ENCODE measurements at regions not wholly inside any gene's neighbourhood (a gene's known extent, or its start where the extent isn't known, plus 50 kb on each side); places are given as distances from the start of the nearest gene placed in this dataset.
A peak's percentile ranks its signal among the peaks of the same experiment; 100 is the strongest.

- Histone ChIP-seq H4K20me1 (ENCODE audit: insufficient read depth, low read length) (no peaks in the 10 kb centered on the region), H3K36me3 (replicated peaks; ENCODE audit: insufficient read depth, low read length) (no peaks in the 10 kb centered on the region), H3K9ac (ENCODE audit: low read length) (no peak overlapping the region), H3F3A (ENCODE audit: insufficient read depth, low read length) (no peaks in the 10 kb centered on the region), H3K27me3 (replicated peaks; ENCODE audit: insufficient read depth, low read length) (no peaks in the 10 kb centered on the region), H3K4me1 (ENCODE audit: low read length) (no peaks in the 10 kb centered on the region), H3K4me2 (ENCODE audit: low read depth, low read length) (no peak overlapping the region), H3K9me2 (replicated peaks; ENCODE audit: insufficient read depth, low read length) (no peaks in the 10 kb centered on the region), H3K79me2 (ENCODE audit: low read length) (no peaks in the 10 kb centered on the region), H3K9me3 (replicated peaks; ENCODE audit: insufficient read depth, low read length) (no peaks in the 10 kb centered on the region), H2AFZ (ENCODE audit: low read length) (no peak overlapping the region), H3K27ac (ENCODE audit: low read length) (no peak overlapping the region), H3K4me3 (ENCODE audit: low read length) (no peak overlapping the region)
- TF ChIP-seq EZH2 (optimal IDR thresholded peaks at IDR 0.05; ENCODE audit: low read depth, low read length) (no peak), EZH2phosphoT487 (IDR thresholded peaks at IDR 0.05; ENCODE audit: low read length) (no peak)
- TF ChIP-seq, protein P1, sequence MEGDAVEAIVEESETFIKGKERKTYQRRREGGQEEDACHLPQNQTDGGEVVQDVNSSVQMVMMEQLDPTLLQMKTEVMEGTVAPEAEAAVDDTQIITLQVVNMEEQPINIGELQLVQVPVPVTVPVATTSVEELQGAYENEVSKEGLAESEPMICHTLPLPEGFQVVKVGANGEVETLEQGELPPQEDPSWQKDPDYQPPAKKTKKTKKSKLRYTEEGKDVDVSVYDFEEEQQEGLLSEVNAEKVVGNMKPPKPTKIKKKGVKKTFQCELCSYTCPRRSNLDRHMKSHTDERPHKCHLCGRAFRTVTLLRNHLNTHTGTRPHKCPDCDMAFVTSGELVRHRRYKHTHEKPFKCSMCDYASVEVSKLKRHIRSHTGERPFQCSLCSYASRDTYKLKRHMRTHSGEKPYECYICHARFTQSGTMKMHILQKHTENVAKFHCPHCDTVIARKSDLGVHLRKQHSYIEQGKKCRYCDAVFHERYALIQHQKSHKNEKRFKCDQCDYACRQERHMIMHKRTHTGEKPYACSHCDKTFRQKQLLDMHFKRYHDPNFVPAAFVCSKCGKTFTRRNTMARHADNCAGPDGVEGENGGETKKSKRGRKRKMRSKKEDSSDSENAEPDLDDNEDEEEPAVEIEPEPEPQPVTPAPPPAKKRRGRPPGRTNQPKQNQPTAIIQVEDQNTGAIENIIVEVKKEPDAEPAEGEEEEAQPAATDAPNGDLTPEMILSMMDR (IDR thresholded peaks at IDR 0.05; ENCODE audit: low read length): no peak
- no peak for DNase-seq
These were observed 136.7 kb downstream of the ACKR3 start for GRCh38 chr2:236706288-236706687.

DNA sequence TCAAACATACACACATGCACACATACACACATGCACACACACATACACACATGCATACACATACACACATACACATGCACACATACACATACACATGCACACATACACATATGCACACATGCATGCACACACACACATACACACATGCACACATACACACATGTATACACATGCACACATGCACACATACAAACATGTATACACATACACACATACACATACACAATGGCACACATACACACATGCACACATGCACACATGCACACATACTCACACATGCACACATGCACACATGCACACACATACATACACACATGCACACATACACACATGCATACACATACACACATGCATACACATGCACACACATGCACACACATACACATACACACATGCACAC, 137.2 kb downstream of the ACKR3 start:
- Histone ChIP-seq H3K27me3 (replicated peaks; ENCODE audit: insufficient read depth, low read length) (no peaks in the 10 kb centered on the region), H3K27ac (ENCODE audit: low read length) (no peak overlapping the region), H3K36me3 (replicated peaks; ENCODE audit: insufficient read depth, low read length) (no peaks in the 10 kb centered on the region), H3K9me2 (replicated peaks; ENCODE audit: insufficient read depth, low read length) (no peaks in the 10 kb centered on the region), H3K4me2 (ENCODE audit: low read depth, low read length) (no peak overlapping the region), H3K4me1 (ENCODE audit: low read length) (no peaks in the 10 kb centered on the region), H3K79me2 (ENCODE audit: low read length) (no peaks in the 10 kb centered on the region), H3K9me3 (replicated peaks; ENCODE audit: insufficient read depth, low read length) (no peaks in the 10 kb centered on the region), H3K4me3 (ENCODE audit: low read length) (no peak overlapping the region), H2AFZ (ENCODE audit: low read length) (no peak overlapping the region), H3F3A (ENCODE audit: insufficient read depth, low read length) (no peaks in the 10 kb centered on the region), H4K20me1 (ENCODE audit: insufficient read depth, low read length) (no peaks in the 10 kb centered on the region), H3K9ac (ENCODE audit: low read length) (no peak overlapping the region)
- TF ChIP-seq EZH2 (optimal IDR thresholded peaks at IDR 0.05; ENCODE audit: low read depth, low read length) (no peak), EZH2phosphoT487 (IDR thresholded peaks at IDR 0.05; ENCODE audit: low read length) (no peak)
- TF ChIP-seq, protein P1 (IDR thresholded peaks at IDR 0.05; ENCODE audit: low read length): no peak
- DNase-seq: no peak

GRCh38 chr2:236711440-236711839, 141.8 kb downstream of the ACKR3 start:
- H3K79me2 ChIP-seq (ENCODE audit: low read length): no peaks in the 10 kb centered on the region
- H3K9me2 ChIP-seq (replicated peaks; ENCODE audit: insufficient read depth, low read length): no peaks in the 10 kb centered on the region
- DNase-seq: peak; percentile 41
- H3K9me3 ChIP-seq (replicated peaks; ENCODE audit: insufficient read depth, low read length): no peaks in the 10 kb centered on the region
- no peaks in the 10 kb centered on the region for H4K20me1 ChIP-seq (ENCODE audit: insufficient read depth, low read length)
- no peak overlapping the region for H2AFZ ChIP-seq (ENCODE audit: low read length)
- no peaks in the 10 kb centered on the region for H3K27me3 ChIP-seq (replicated peaks; ENCODE audit: insufficient read depth, low read length)
- H3K4me1 ChIP-seq (ENCODE audit: low read length): no peaks in the 10 kb centered on the region
- H3K36me3 ChIP-seq (replicated peaks; ENCODE audit: insufficient read depth, low read length): no peaks in the 10 kb centered on the region
- no peak overlapping the region for H3K4me2 ChIP-seq (ENCODE audit: low read depth, low read length)
- H3K9ac ChIP-seq (ENCODE audit: low read length): no peak overlapping the region
- no peak overlapping the region for H3K27ac ChIP-seq (ENCODE audit: low read length)
- H3K4me3 ChIP-seq (ENCODE audit: low read length): no peak overlapping the region
- TF ChIP-seq EZH2phosphoT487 (IDR thresholded peaks at IDR 0.05; ENCODE audit: low read length) (no peak), EZH2 (optimal IDR thresholded peaks at IDR 0.05; ENCODE audit: low read depth, low read length) (no peak)
- TF ChIP-seq, protein P1 (IDR thresholded peaks at IDR 0.05; ENCODE audit: low read length): no peak
- H3F3A ChIP-seq (ENCODE audit: insufficient read depth, low read length): no peaks in the 10 kb centered on the region
